GM13976 (cell line): ENCODE measurements at regions not wholly inside any gene's neighbourhood (a gene's known extent, or its start where the extent isn't known, plus 50 kb on each side); places are given as distances from the start of the nearest gene placed in this dataset.

Experiments
- DNase-seq: peaks from one replicate; pipeline ENCODE4 v3.0.0; 2012; ENCODE audit warnings: low spot score
- CTCF ChIP-seq: IDR thresholded peaks from 2 replicates; pipeline ENCODE4 v1.5.1; 2012; ENCODE audit warnings: borderline replicate concordance, mild to moderate bottlenecking; ENCODE audit not compliant: insufficient read depth; ENCODE audit errors: extremely low read depth, missing control alignments, control extremely low read depth
- in situ Hi-C: fragments of 300-500 bp; cut with MboI; formaldehyde crosslinking; loops from one replicate; pipeline ENCODE4 v1.12.0; 2022; ENCODE audit warnings: low sequenced_read_pairs, mixed read lengths, inconsistent platforms; ENCODE audit not compliant: unreplicated experiment

- TF ChIP-seq CTCF: no peak
These were observed 351.6 kb downstream of the CYRIA start for GRCh38 chr2:16314001-16314400.

GRCh38 chr2:16313235-16313975, 352.2 kb downstream of the CYRIA start:
- TF ChIP-seq CTCF: no peak
- in situ Hi-C loops: no loop called here

More at GRCh38 chr2:16314001-16314400, 351.6 kb downstream of the CYRIA start:
- in situ Hi-C loops: no loop called here
- no peak for DNase-seq

GRCh38 chr2:16312771-16313170, 352.9 kb downstream of the CYRIA start:
- no peak for TF ChIP-seq CTCF
- in situ Hi-C loops: no loop called here
- DNase-seq: no peak

More at GRCh38 chr2:16313235-16313975, 352.2 kb downstream of the CYRIA start:
- no peak for DNase-seq

GRCh38 chr2:16311521-16312440, 353.9 kb downstream of the CYRIA start:
- no peak for TF ChIP-seq CTCF
- no peak for DNase-seq
- in situ Hi-C loops: no loop called here

- in situ Hi-C loops: no loop called here
- DNase-seq: no peak
- TF ChIP-seq CTCF: no peak
These were observed 356.8 kb downstream of the CYRIA start for GRCh38 chr2:16308816-16309215.

GRCh38 chr2:16304876-16305590, 360.6 kb downstream of the CYRIA start:
- no peak for DNase-seq
- in situ Hi-C loops: no loop called here
- no peak for TF ChIP-seq CTCF
